GM20000 (cell line): ENCODE measurements at regions not wholly inside any gene's neighbourhood (a gene's known extent, or its start where the extent isn't known, plus 50 kb on each side); places are given as distances from the start of the nearest gene placed in this dataset.

ENCODE experiments used
- DNase-seq: peaks from one replicate; pipeline ENCODE4 v3.0.0; 2012; ENCODE audit warnings: low spot score
- CTCF ChIP-seq: IDR thresholded peaks from 2 replicates; pipeline ENCODE4 v1.5.1; 2012; ENCODE audit warnings: mild to moderate bottlenecking, control low read depth; ENCODE audit errors: extremely low read depth, missing control alignments

- no peak for TF ChIP-seq CTCF
- no peak for DNase-seq
Observed at GRCh38 chr13:105918842-105919741, 616.4 kb downstream of the EFNB2 start.

GRCh38 chr13:105915146-105915850 lies 620.2 kb downstream of the EFNB2 start:
- DNase-seq = no peak
- TF ChIP-seq CTCF = no peak

- DNase-seq = no peak
- TF ChIP-seq CTCF = no peak
Observed at GRCh38 chr13:105914291-105915036, 621.0 kb downstream of the EFNB2 start.

GRCh38 chr13:105908586-105908985 lies 626.9 kb downstream of the EFNB2 start:
- no peak for DNase-seq
- TF ChIP-seq CTCF = no peak

- no peak for TF ChIP-seq CTCF
- no peak for DNase-seq
Observed at GRCh38 chr13:105907319-105908019, 628.0 kb downstream of the EFNB2 start.

GRCh38 chr13:105906746-105907145 lies 628.7 kb downstream of the EFNB2 start:
- no peak for TF ChIP-seq CTCF
- DNase-seq = no peak
